ENCODE measurements at regions not wholly inside any gene's neighbourhood (a gene's known extent, or its start where the extent isn't known, plus 50 kb on each side); places are given as distances from the start of the nearest gene placed in this dataset.

GRCh38 chr16:85520853-85521521 is 92.1 kb upstream of the GSE1 start:
- DNase-seq (ENCODE audit: insufficient read length, low spot score) (no peak), FAIRE-seq (no peak)
- TF ChIP-seq POLR2AphosphoS5 (IDR thresholded peaks at IDR 0.05; ENCODE audit: low read depth, low read length) (no peak), TAF1 (IDR thresholded peaks at IDR 0.05; ENCODE audit: low read depth, low read length) (no peak), PAX5 (IDR thresholded peaks at IDR 0.05; ENCODE audit: insufficient read depth, low read length, severe bottlenecking) (no peak)

- no peak for TF ChIP-seq SPI1 (IDR thresholded peaks at IDR 0.05; ENCODE audit: low read depth, low read length)
- TF ChIP-seq PAX5 (IDR thresholded peaks at IDR 0.05; ENCODE audit: insufficient read depth, low read length, severe bottlenecking), result no peak
- TF ChIP-seq POLR2AphosphoS5 (IDR thresholded peaks at IDR 0.05; ENCODE audit: low read depth, low read length), result no peak
- no peak for TF ChIP-seq TAF1 (IDR thresholded peaks at IDR 0.05; ENCODE audit: low read depth, low read length)
- no peak for TF ChIP-seq POLR2A (IDR thresholded peaks at IDR 0.05; ENCODE audit: low read depth, low read length)
- no peak for TF ChIP-seq POU2F2 (IDR thresholded peaks at IDR 0.05; ENCODE audit: low read depth, low read length)
- no peak for DNase-seq (ENCODE audit: insufficient read length, low spot score)
- no peak for FAIRE-seq
These were observed 91.4 kb upstream of the GSE1 start for GRCh38 chr16:85521552-85522307.

- DNase-seq (ENCODE audit: insufficient read length, low spot score), result no peak
- FAIRE-seq, result no peak
- TF ChIP-seq POLR2AphosphoS5 (IDR thresholded peaks at IDR 0.05; ENCODE audit: low read depth, low read length) (no peak), TAF1 (IDR thresholded peaks at IDR 0.05; ENCODE audit: low read depth, low read length) (no peak), PAX5 (IDR thresholded peaks at IDR 0.05; ENCODE audit: insufficient read depth, low read length, severe bottlenecking) (no peak), POLR2A (IDR thresholded peaks at IDR 0.05; ENCODE audit: low read depth, low read length) (no peak), SPI1 (IDR thresholded peaks at IDR 0.05; ENCODE audit: low read depth, low read length) (no peak), POU2F2 (IDR thresholded peaks at IDR 0.05; ENCODE audit: low read depth, low read length) (no peak)
These were observed 90.7 kb upstream of the GSE1 start for GRCh38 chr16:85522308-85522841.

GRCh38 chr16:85522842-85523601 is 90.1 kb upstream of the GSE1 start:
- TF ChIP-seq TAF1 (IDR thresholded peaks at IDR 0.05; ENCODE audit: low read depth, low read length) (no peak), PAX5 (IDR thresholded peaks at IDR 0.05; ENCODE audit: insufficient read depth, low read length, severe bottlenecking) (no peak), POLR2A (IDR thresholded peaks at IDR 0.05; ENCODE audit: low read depth, low read length) (no peak), POLR2AphosphoS5 (IDR thresholded peaks at IDR 0.05; ENCODE audit: low read depth, low read length) (no peak), SPI1 (IDR thresholded peaks at IDR 0.05; ENCODE audit: low read depth, low read length) (no peak), POU2F2 (IDR thresholded peaks at IDR 0.05; ENCODE audit: low read depth, low read length) (no peak)
- DNase-seq (ENCODE audit: insufficient read length, low spot score) (no peak), FAIRE-seq (peak; percentile 43)

- FAIRE-seq (no peak), DNase-seq (ENCODE audit: insufficient read length, low spot score) (no peak)
- TF ChIP-seq POLR2A (IDR thresholded peaks at IDR 0.05; ENCODE audit: low read depth, low read length) (no peak), POLR2AphosphoS5 (IDR thresholded peaks at IDR 0.05; ENCODE audit: low read depth, low read length) (no peak), POU2F2 (IDR thresholded peaks at IDR 0.05; ENCODE audit: low read depth, low read length) (no peak), PAX5 (IDR thresholded peaks at IDR 0.05; ENCODE audit: insufficient read depth, low read length, severe bottlenecking) (no peak), TAF1 (IDR thresholded peaks at IDR 0.05; ENCODE audit: low read depth, low read length) (no peak), SPI1 (IDR thresholded peaks at IDR 0.05; ENCODE audit: low read depth, low read length) (no peak)
These were observed 89.3 kb upstream of the GSE1 start for GRCh38 chr16:85523602-85524364.

GRCh38 chr16:85524365-85524629 is 88.8 kb upstream of the GSE1 start:
- no peak for FAIRE-seq
- TF ChIP-seq TAF1 (IDR thresholded peaks at IDR 0.05; ENCODE audit: low read depth, low read length) (no peak), PAX5 (IDR thresholded peaks at IDR 0.05; ENCODE audit: insufficient read depth, low read length, severe bottlenecking) (no peak), POLR2AphosphoS5 (IDR thresholded peaks at IDR 0.05; ENCODE audit: low read depth, low read length) (no peak), POLR2A (IDR thresholded peaks at IDR 0.05; ENCODE audit: low read depth, low read length) (no peak), POU2F2 (IDR thresholded peaks at IDR 0.05; ENCODE audit: low read depth, low read length) (no peak), SPI1 (IDR thresholded peaks at IDR 0.05; ENCODE audit: low read depth, low read length) (no peak)
- no peak for DNase-seq (ENCODE audit: insufficient read length, low spot score)

- no peak for FAIRE-seq
- DNase-seq (ENCODE audit: insufficient read length, low spot score), result no peak
These were observed 88.3 kb upstream of the GSE1 start for GRCh38 chr16:85524630-85525419.

More at GRCh38 chr16:85524630-85525419, 88.3 kb upstream of the GSE1 start:
- no peak for TF ChIP-seq POLR2AphosphoS5 (IDR thresholded peaks at IDR 0.05; ENCODE audit: low read depth, low read length)
- no peak for TF ChIP-seq TAF1 (IDR thresholded peaks at IDR 0.05; ENCODE audit: low read depth, low read length)
- no peak for TF ChIP-seq PAX5 (IDR thresholded peaks at IDR 0.05; ENCODE audit: insufficient read depth, low read length, severe bottlenecking)
- peak; percentile 24; the same call in 1 of the 2 replicates for TF ChIP-seq SPI1 (IDR thresholded peaks at IDR 0.05; ENCODE audit: low read depth, low read length)

Data from GM12891 (cell line).